Endothelial cell of umbilical vein (primary cell): ENCODE measurements at regions not wholly inside any gene's neighbourhood (a gene's known extent, or its start where the extent isn't known, plus 50 kb on each side); places are given as distances from the start of the nearest gene placed in this dataset.
"Not testable (repeated sequence)": the region's sequence is repeated elsewhere in the genome, so short reads cannot be mapped to it uniquely, and the experiment has no call there.

ENCODE experiments used
- BruUV-seq: library from RNA; stranded (reverse); fragments of 400-500 nt; replicated peaks from 2 replicates; lab custom pipeline; 2021; lab: Mats Ljungman, UMichigan
- CTCF ChIA-PET: fragments of 300-600, 350-600 bp; sonication (Branson Sonifier 250); formaldehyde crosslinking; loops from one replicate; lab custom pipeline; 2021; ENCODE audit warnings: antibody characterized with exemption, inconsistent platforms; lab: Charles Lee
- POLR2A ChIA-PET: fragments of 300-600, 350-600 bp; sonication (Branson Sonifier 250); formaldehyde crosslinking; loops from one replicate; lab custom pipeline; 2021; ENCODE audit warnings: antibody characterized with exemption, inconsistent platforms; lab: Charles Lee
- DNase-seq: peaks from one replicate; pipeline ENCODE4 v3.0.0-alpha.2; 2011; ENCODE audit warnings: low read depth, low spot score
- FAIRE-seq: peaks from 2 replicates; lab custom pipeline; 2011; peaks lifted over from hg19 to GRCh38; lab: Jason Lieb, UNC
- H2AFZ ChIP-seq: 2 replicates; pipeline ENCODE4 v1.6.0; 2012; ENCODE audit warnings: low read depth, low read length, control low read depth, inconsistent platforms
- H3K27ac ChIP-seq: 2 replicates; pipeline ENCODE4 v1.5.1; 2011; ENCODE audit warnings: low read depth, mild to moderate bottlenecking, control low read depth, low read length, moderate library complexity; ENCODE audit not compliant: insufficient read depth
- H3K27me3 ChIP-seq, 2 experiments: 2 replicates each; pipeline versions ENCODE4 v1.6.0 to v1.6.1; 2011; ENCODE audit warnings: low read length in 2 of 2, mixed read lengths in 1 of 2; ENCODE audit not compliant: control insufficient read depth in 2 of 2, insufficient read depth in 2 of 2
- H3K36me3 ChIP-seq, 2 experiments: 2 replicates in 1 of 2; 3 replicates in 1 of 2; pipeline ENCODE4 v1.5.1; 2011; ENCODE audit warnings: low read length in 2 of 2, mild to moderate bottlenecking in 1 of 2, moderate library complexity in 1 of 2; ENCODE audit not compliant: control insufficient read depth in 2 of 2, insufficient read depth in 2 of 2; ENCODE audit errors: extremely low read depth in 1 of 2
- H3K4me1 ChIP-seq: 3 replicates; pipeline ENCODE4 v1.5.1; 2011; ENCODE audit warnings: mild to moderate bottlenecking, low read length; ENCODE audit not compliant: control insufficient read depth, insufficient read depth; ENCODE audit errors: extremely low read depth
- H3K4me2 ChIP-seq: 2 replicates; pipeline ENCODE4 v1.6.1; 2011; ENCODE audit warnings: low read length, control low read depth, mixed read lengths; ENCODE audit not compliant: insufficient read depth
- H3K4me3 ChIP-seq, 3 experiments: fragments of 200-600 bp in 1 of 3; sonication (generic), shearing (Covaris generic) in 1 of 3; replicated peaks in 1 of 3; 2 replicates each; pipeline ENCODE4 v1.5.1; 2011 to 2016; ENCODE audit warnings: control low read depth in 3 of 3, low read length in 3 of 3, mild to moderate bottlenecking in 2 of 3, inconsistent platforms in 1 of 3, low read depth in 1 of 3, moderate library complexity in 1 of 3; ENCODE audit not compliant: insufficient read depth in 1 of 3
- H3K79me2 ChIP-seq: 2 replicates; pipeline ENCODE4 v1.6.0; 2012; ENCODE audit warnings: low read length, inconsistent platforms; ENCODE audit not compliant: control insufficient read depth, insufficient read depth
- H3K9ac ChIP-seq: replicated peaks from 2 replicates; pipeline ENCODE3; 2011; ENCODE audit warnings: low read length, control low read depth; ENCODE audit not compliant: insufficient read depth; ENCODE audit errors: extremely low read depth
- H3K9me1 ChIP-seq: replicated peaks from 3 replicates; pipeline ENCODE4 v1.6.0; 2011; ENCODE audit warnings: mild to moderate bottlenecking, low read length; ENCODE audit not compliant: control insufficient read depth, insufficient read depth; ENCODE audit errors: extremely low read depth
- H3K9me3 ChIP-seq: replicated peaks from 2 replicates; pipeline ENCODE4 v1.5.1; 2012; ENCODE audit warnings: low read length, inconsistent platforms; ENCODE audit not compliant: control insufficient read depth, insufficient read depth
- H4K20me1 ChIP-seq: replicated peaks from 2 replicates; pipeline ENCODE3; 2011; ENCODE audit warnings: mild to moderate bottlenecking, low read length; ENCODE audit not compliant: control insufficient read depth, insufficient read depth; ENCODE audit errors: extremely low read depth
- GATA2 ChIP-seq: IDR thresholded peaks from 2 replicates; pipeline ENCODE4 v1.7.0; 2011; ENCODE audit warnings: low read depth, mild to moderate bottlenecking, moderate library complexity, mixed read lengths, low read length; ENCODE audit not compliant: insufficient read length, insufficient read depth
- dilution Hi-C: fragments of 300-500 bp; cut with MboI; formaldehyde crosslinking; loops from one replicate; pipeline ENCODE4 v1.15.0; 2019; ENCODE audit warnings: low sequenced_read_pairs; ENCODE audit not compliant: extremely low pct_ligation_motif_present
- intact Hi-C: fragments of 100-400 bp; cut with micrococcal nuclease; formaldehyde crosslinking; loops from one replicate; pipeline ENCODE4 v1.10.0; 2022
- TF ChIP-seq, protein P1 (sequence below), 2 donors: IDR thresholded peaks; 1 replicate in 1 of 2; 2 replicates in 1 of 2; pipeline ENCODE4 v1.5.1; 2011; ENCODE audit warnings: low read length in 2 of 2, mild to moderate bottlenecking in 2 of 2, moderate library complexity in 2 of 2, control low read depth in 1 of 2, inconsistent platforms in 1 of 2, low read depth in 1 of 2; ENCODE audit not compliant: insufficient read depth in 1 of 2; ENCODE audit errors: extremely low read depth in 1 of 2

GRCh38 chr1:57572016-57572415 lies 148.2 kb upstream of the DAB1 start:
- ChIA-PET POLR2A (no interaction called here), CTCF (no interaction called here)
- H3K4me2 ChIP-seq, result no peak overlapping the region
- no peaks in the 10 kb centered on the region for H3K9me1 ChIP-seq
- H3K9me3 ChIP-seq, result no peaks in the 10 kb centered on the region
- FAIRE-seq (no peak), DNase-seq (no peak)
- H3K9ac ChIP-seq, result no peak overlapping the region
- H3K79me2 ChIP-seq, result no peaks in the 10 kb centered on the region
- intact Hi-C loops (no loop called here), dilution Hi-C loops (no loop called here)
- no TSS peak for BruUV-seq
- TF ChIP-seq GATA2, result no peak
- TF ChIP-seq, protein P1, sequence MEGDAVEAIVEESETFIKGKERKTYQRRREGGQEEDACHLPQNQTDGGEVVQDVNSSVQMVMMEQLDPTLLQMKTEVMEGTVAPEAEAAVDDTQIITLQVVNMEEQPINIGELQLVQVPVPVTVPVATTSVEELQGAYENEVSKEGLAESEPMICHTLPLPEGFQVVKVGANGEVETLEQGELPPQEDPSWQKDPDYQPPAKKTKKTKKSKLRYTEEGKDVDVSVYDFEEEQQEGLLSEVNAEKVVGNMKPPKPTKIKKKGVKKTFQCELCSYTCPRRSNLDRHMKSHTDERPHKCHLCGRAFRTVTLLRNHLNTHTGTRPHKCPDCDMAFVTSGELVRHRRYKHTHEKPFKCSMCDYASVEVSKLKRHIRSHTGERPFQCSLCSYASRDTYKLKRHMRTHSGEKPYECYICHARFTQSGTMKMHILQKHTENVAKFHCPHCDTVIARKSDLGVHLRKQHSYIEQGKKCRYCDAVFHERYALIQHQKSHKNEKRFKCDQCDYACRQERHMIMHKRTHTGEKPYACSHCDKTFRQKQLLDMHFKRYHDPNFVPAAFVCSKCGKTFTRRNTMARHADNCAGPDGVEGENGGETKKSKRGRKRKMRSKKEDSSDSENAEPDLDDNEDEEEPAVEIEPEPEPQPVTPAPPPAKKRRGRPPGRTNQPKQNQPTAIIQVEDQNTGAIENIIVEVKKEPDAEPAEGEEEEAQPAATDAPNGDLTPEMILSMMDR (IDR thresholded peaks at IDR 0.05; ENCODE audit: extremely low read depth in 1 of 2, insufficient read depth in 1 of 2, low read depth in 1 of 2, low read length in 2 of 2), result no peak
- no peak overlapping the region for H3K27ac ChIP-seq
- no peaks in the 10 kb centered on the region for H3K27me3 ChIP-seq
- no peaks in the 10 kb centered on the region for H4K20me1 ChIP-seq
- no peak overlapping the region for H2AFZ ChIP-seq
- H3K4me1 ChIP-seq, result no peaks in the 10 kb centered on the region
- H3K36me3 ChIP-seq, result no peaks in the 10 kb centered on the region
- H3K4me3 ChIP-seq, result no peak overlapping the region

- H3K27me3 ChIP-seq, POLR2A ChIA-PET, H3K27ac ChIP-seq, FAIRE-seq, H3K4me1 ChIP-seq, H3K9me3 ChIP-seq, H4K20me1 ChIP-seq, DNase-seq, H3K9me1 ChIP-seq, CTCF ChIA-PET, H3K79me2 ChIP-seq, intact Hi-C loops, H3K4me3 ChIP-seq, H3K36me3 ChIP-seq, H3K4me2 ChIP-seq, dilution Hi-C loops, BruUV-seq, H2AFZ ChIP-seq, H3K9ac ChIP-seq: not testable (repeated sequence)
Observed at GRCh38 chr1:57558066-57558465, 134.2 kb upstream of the DAB1 start.
